Putamen (tissue), 1 donor: ENCODE measurements at regions not wholly inside any gene's neighbourhood (a gene's known extent, or its start where the extent isn't known, plus 50 kb on each side); places are given as distances from the start of the nearest gene placed in this dataset.

ENCODE experiments used
- DNase-seq: peaks from one replicate; pipeline ENCODE4 v3.0.0-alpha.2; 2016; ENCODE audit warnings: low spot score

- no peak for DNase-seq
These were observed 226.6 kb upstream of the TLE3 start for GRCh38 chr15:70324001-70324974.

- no peak for DNase-seq
These were observed 225.6 kb upstream of the TLE3 start for GRCh38 chr15:70323111-70323851.

DNA sequence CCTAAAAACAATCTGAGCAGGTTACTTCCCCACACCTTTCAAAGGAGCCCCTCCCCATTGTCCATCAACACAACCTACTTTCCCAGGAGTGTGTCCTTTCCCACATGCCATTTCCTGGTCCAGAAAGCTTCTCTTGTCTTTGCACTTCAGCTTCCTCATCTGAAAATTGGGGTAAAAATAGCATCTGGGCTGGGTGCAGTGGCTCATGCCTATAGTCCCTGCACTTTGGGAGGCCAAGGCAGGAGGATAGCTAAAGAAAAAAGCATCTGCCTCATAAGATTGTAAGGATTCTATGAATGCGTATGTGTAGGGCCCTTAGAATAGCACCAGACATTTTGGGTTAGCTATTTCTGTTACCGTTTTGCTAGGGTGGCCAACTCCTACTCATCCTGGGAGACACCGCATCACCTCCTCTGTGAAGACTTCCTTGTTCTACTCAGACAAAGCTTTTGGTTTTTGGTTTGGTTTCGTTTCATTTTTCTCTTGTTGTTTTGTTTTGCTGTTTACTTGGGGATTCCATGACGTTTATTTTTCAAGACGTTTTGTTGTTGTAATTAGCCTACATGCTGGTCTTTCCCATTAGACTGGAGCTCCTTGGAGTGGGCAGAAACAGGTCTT is 224.4 kb upstream of the TLE3 start:
- DNase-seq = no peak

DNA sequence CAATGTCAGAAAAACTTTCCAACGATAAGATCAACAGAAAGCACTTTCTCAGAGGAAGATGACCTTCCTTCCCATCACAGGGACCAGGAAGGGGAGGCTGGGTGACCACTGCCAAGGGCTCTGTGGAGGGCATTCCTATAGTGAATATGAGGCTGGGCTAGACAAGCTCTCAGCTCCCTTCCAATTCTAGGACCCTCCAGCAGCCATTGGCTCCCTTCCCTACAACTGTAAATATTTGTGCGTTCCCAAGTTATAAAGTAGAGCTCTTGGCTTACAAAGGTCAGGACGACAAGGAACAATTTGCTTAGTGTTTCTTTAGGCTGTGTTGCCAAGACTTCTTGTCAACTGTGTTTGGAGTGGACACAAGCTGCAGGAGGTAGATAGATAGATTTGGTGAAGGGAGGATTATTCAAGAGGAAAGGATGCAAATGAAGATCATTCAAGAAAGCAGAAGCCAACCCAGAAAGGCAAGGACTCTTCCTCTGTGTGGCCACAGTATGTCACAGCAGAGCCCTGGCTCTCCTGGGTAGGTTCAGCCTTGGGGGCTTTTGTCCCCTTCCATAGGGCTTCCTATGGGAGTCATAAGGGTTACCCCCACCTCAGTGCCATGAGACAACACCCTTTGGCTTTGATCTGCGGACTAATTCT is 223.6 kb upstream of the TLE3 start:
- no peak for DNase-seq

DNA sequence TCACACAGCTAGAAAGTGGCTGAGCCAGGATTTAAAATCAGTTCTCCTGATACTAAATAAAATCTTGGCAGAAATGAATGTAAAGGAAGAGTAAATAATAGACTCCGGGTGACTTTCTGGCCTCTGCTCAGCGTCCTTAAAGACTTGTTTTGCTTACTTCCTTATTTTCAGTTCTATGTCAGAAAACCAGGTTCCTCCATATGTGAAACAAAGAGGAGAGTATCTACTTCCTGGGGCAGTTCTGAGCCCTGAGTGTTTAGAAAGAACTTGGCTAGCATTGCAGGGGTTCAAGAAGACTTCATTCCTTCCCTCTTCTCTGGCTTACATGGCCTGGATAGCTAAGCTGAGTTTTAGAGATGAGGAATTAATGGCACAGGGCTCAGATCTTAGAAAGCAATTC is 222.8 kb upstream of the TLE3 start:
- peak; percentile 19 for DNase-seq

DNA sequence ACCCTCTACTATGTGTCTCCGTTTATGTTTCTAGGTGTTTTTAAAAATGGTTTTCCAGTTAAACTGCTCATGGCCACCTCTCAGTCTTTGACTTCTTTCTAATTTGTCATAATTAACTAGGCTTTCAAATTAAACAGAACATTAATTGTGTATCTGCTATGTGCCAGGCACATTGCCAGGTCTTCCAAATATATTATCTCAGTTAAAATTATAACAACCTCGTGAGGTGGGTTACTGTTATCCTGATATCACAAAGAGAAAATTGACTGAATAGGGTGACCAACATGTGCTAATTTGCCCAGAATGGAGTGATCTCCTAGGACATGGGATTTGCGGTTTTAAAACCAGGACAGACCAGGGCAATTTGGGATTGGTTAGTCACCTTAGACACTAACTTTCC is 222.4 kb upstream of the TLE3 start:
- no peak for DNase-seq

GRCh38 chr15:70319466-70319865 is 221.7 kb upstream of the TLE3 start:
- DNase-seq = peak; percentile 27

GRCh38 chr15:70318594-70319465 is 221.1 kb upstream of the TLE3 start:
- DNase-seq = no peak

GRCh38 chr15:70316059-70316600 is 218.4 kb upstream of the TLE3 start:
- no peak for DNase-seq

DNA sequence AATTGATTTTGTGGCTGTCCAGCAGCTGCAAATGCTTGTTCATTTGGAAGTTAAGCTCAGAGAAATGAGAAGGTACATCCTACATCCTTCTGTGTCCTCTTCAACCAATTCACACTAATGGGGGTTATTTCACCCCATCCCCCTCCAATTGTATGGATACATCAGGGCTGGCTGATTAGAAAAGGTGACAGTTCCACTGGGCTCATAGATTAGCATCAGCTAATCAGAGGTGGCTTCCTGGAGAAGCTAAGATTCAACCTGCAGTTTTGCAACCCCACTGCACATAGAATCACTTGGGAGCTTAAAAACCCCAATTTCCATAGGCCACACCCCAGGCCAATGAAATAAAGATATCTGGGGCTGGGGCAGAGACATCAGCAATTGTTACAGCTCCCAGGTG is 217.7 kb upstream of the TLE3 start:
- DNase-seq = no peak

- DNase-seq = no peak
These were observed 217.0 kb upstream of the TLE3 start for GRCh38 chr15:70314688-70315087.

- DNase-seq = no peak
These were observed 216.3 kb upstream of the TLE3 start for GRCh38 chr15:70314018-70314354.

GRCh38 chr15:70313099-70314017 is 215.6 kb upstream of the TLE3 start:
- DNase-seq = no peak

GRCh38 chr15:70311821-70312220 is 214.1 kb upstream of the TLE3 start:
- no peak for DNase-seq

- DNase-seq = no peak
These were observed 212.0 kb upstream of the TLE3 start for GRCh38 chr15:70309716-70310115.

DNA sequence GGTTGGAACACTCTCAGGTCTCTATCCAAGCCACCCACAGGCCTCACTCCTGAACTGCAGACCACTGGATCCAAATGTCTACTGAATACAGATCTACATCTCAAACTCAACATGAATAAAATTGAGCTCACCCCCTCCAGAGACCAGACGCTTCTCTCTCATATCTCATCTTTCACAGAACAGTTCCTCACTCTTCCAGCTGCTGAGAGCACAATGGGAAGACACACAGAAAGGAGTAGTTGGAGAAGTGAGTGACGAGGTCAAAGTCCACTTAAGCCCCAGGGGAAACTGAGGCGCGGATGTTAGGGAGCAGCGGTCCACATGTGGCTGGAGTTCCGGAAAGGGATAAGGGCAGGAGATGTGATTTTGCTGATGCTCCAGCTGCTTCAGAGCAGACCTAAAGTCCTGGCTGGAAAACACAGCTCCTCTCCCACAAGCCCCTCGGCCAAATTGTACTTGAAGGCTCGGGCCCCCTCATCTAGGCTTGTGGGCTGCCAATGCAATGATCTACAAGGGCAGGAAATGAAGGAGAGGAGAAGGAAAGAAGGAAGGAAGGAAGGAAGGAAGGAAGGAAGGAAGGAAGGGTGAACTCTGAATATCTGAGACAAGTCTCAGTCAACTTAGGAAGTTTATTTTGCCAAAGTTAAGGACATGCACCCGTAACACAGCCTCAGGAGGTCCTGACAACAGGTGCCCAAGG is 211.2 kb upstream of the TLE3 start:
- no peak for DNase-seq

- DNase-seq = no peak
These were observed 210.5 kb upstream of the TLE3 start for GRCh38 chr15:70308011-70308734.

- DNase-seq = no peak
These were observed 208.9 kb upstream of the TLE3 start for GRCh38 chr15:70306582-70306981.

DNA sequence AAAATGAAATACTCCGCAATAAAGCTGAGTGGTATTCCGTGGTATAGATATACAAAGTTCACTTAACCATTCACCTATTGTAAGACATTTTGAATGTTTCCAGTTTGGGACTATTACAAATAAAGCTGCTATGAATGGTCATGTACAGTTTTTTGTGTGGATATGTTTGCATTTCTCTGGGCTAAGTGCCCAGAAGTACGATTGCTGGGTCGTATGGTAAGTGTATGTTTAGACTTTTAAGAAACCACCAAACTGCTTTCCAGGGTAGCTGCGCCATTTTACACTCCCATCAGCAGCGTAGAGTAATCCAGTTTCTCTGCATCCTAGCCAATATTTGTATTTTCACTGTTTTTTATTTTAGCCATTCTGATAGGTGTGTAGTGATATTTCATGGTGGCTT is 208.4 kb upstream of the TLE3 start:
- no peak for DNase-seq
